ENCODE measurements at regions not wholly inside any gene's neighbourhood (a gene's known extent, or its start where the extent isn't known, plus 50 kb on each side); places are given as distances from the start of the nearest gene placed in this dataset.

DNA sequence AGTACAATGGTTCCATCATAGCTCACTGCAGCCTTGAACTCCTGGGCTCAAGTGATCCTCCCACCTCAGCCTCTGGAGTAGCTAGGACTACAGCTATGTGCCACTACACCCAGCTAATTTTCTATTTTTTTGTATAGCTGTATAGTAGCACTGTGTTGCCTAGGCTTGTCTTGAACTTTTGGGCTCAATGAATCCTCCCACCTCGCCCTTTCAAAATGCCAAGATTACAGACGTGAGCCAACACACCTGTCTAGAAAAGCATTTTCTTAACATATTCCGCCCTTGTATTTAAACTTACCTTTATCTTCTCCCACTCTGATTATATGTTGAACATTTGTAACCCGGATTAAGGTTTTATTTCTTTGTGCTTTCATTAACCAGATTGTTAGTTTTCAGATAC lies 750.7 kb upstream of the GCFC2 start:
- TF ChIP-seq, protein P1, sequence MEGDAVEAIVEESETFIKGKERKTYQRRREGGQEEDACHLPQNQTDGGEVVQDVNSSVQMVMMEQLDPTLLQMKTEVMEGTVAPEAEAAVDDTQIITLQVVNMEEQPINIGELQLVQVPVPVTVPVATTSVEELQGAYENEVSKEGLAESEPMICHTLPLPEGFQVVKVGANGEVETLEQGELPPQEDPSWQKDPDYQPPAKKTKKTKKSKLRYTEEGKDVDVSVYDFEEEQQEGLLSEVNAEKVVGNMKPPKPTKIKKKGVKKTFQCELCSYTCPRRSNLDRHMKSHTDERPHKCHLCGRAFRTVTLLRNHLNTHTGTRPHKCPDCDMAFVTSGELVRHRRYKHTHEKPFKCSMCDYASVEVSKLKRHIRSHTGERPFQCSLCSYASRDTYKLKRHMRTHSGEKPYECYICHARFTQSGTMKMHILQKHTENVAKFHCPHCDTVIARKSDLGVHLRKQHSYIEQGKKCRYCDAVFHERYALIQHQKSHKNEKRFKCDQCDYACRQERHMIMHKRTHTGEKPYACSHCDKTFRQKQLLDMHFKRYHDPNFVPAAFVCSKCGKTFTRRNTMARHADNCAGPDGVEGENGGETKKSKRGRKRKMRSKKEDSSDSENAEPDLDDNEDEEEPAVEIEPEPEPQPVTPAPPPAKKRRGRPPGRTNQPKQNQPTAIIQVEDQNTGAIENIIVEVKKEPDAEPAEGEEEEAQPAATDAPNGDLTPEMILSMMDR (IDR thresholded peaks at IDR 0.05; ENCODE audit: insufficient read depth, low read length, poor library complexity, severe bottlenecking) = no peak
- no peak for TF ChIP-seq EZH2phosphoT487 (conservative IDR thresholded peaks at IDR 0.05; ENCODE audit: low read length)
